GM12892 (cell line): ENCODE measurements at regions not wholly inside any gene's neighbourhood (a gene's known extent, or its start where the extent isn't known, plus 50 kb on each side); places are given as distances from the start of the nearest gene placed in this dataset.

Source experiments
- DNase-seq: peaks from one replicate; pipeline ENCODE4 v3.0.0; 2011; ENCODE audit not compliant: insufficient read length
- FAIRE-seq: peaks from 2 replicates; lab custom pipeline; 2011; peaks lifted over from hg19 to GRCh38; lab: Jason Lieb, UNC
- POLR2A ChIP-seq: IDR thresholded peaks from 2 replicates; pipeline ENCODE4 v1.6.1; 2011; ENCODE audit warnings: low read depth, low read length, control low read depth
- POLR2AphosphoS5 ChIP-seq: IDR thresholded peaks from 2 replicates; pipeline ENCODE4 v1.6.1; 2011; ENCODE audit warnings: low read depth, low read length, control low read depth
- TAF1 ChIP-seq: IDR thresholded peaks from 2 replicates; pipeline ENCODE4 v1.6.1; 2011; ENCODE audit warnings: low read depth, mild to moderate bottlenecking, control low read depth, low read length, borderline replicate concordance

GRCh38 chr13:78317030-78317429, 286.3 kb downstream of the POU4F1 start:
- DNase-seq (no peak), FAIRE-seq (no peak)
- TF ChIP-seq TAF1 (no peak), POLR2A (no peak), POLR2AphosphoS5 (no peak)

GRCh38 chr13:78309497-78310180, 293.7 kb downstream of the POU4F1 start:
- DNase-seq (no peak), FAIRE-seq (peak; percentile 48)
- no peak for TF ChIP-seq POLR2AphosphoS5
- no peak for TF ChIP-seq POLR2A
- TF ChIP-seq TAF1 = no peak

- FAIRE-seq (no peak), DNase-seq (no peak)
- no peak for TF ChIP-seq POLR2AphosphoS5
- TF ChIP-seq TAF1 = no peak
- TF ChIP-seq POLR2A = no peak
Measured at GRCh38 chr13:78306519-78307206, 296.7 kb downstream of the POU4F1 start.

DNA sequence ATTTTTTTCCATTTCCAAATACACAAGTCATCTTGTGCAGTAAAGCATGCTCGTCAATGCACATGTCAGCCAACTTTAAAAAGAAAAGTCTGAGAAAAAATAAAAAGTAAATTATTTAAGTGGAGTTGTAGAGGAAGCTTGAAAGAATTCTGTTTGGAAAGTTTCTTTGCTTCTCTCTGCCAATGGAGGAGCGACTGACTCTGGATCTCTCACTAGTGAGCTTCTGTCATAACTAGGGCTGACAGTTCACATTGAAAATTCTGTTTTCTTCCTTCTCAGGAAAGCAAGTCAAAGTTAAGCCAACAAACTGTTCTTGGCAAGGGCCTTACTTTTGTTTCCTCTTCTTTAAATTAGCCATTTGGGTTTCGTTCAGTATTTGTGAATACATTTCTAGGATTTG, 298.2 kb downstream of the POU4F1 start:
- no peak for TF ChIP-seq POLR2AphosphoS5
- TF ChIP-seq POLR2A = no peak
- TF ChIP-seq TAF1 = no peak
- FAIRE-seq (no peak), DNase-seq (no peak)

DNA sequence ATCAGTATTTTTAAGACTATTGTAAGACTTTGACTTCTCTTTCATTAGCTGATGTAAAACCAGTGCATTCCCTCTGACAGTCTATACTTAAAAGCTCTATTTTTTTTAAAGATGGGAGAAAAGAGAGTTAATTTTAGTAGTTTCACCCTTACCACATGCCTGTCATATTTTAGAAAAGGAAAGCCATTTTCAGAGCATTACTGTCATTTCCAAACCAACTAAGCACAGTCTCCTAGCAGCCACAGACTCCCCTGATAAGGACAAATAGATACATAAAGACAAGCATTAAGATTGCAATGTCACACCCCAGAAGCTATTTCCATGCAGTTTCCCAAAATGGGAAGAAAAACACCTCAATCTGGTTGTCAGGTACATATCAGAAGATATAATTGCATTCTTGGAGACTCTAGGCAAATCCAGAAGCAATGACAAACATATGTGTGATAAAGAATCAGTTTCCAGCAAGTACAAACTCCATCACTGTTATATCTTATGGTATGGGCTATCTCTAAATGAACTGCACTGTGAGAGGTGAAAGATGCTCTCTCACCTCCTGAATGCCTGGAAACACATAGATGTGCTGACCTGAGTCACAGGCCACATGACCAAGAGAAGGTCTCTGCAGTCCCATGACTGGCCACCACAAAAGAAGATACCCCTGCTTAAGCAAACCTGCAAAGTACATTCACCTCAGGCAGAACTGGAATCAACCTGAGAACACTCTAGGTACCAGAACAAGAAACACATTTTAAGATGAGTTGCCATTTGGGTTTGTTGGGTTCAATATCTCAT, 303.3 kb downstream of the POU4F1 start:
- TF ChIP-seq POLR2A (no peak), TAF1 (no peak), POLR2AphosphoS5 (no peak)
- peak; percentile 70 for FAIRE-seq
- no peak for DNase-seq

- no peak for DNase-seq
- FAIRE-seq = no peak
- TF ChIP-seq POLR2AphosphoS5 (no peak), POLR2A (no peak), TAF1 (no peak)
Measured at GRCh38 chr13:78298657-78299056, 304.7 kb downstream of the POU4F1 start.

GRCh38 chr13:78286748-78287147, 316.6 kb downstream of the POU4F1 start:
- no peak for FAIRE-seq
- TF ChIP-seq POLR2A (no peak), POLR2AphosphoS5 (no peak), TAF1 (no peak)
- DNase-seq = no peak

- DNase-seq = no peak
- no peak for FAIRE-seq
- TF ChIP-seq POLR2A = no peak
- TF ChIP-seq POLR2AphosphoS5 = no peak
Measured at GRCh38 chr13:78265098-78265497, 338.3 kb downstream of the POU4F1 start.

- TF ChIP-seq POLR2AphosphoS5 = no peak
- TF ChIP-seq TAF1 = no peak
- no peak for TF ChIP-seq POLR2A
- DNase-seq (no peak), FAIRE-seq (no peak)
Measured at GRCh38 chr13:78258304-78258703, 339.7 kb upstream of the EDNRB start.

DNA sequence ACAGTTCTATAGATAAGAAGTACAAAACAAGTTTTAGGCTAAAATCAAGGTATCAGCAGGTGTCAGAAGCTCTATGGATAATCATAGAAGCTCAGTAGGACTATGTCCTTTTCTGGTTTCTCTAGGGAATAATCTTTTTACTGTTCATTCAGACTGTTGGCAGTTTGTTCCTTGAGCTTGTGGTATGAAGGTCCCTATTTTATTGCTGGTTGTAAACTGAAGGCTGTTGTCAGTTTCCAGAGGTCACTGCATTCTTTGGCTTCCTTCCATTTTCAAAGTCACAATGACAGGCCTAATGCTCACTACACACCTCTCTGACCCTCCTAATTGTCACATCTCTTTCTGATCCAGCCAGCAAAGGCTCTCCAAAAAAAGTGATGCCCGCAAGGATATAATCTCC, 337.9 kb upstream of the EDNRB start:
- TF ChIP-seq POLR2A (no peak), POLR2AphosphoS5 (no peak), TAF1 (no peak)
- no peak for FAIRE-seq
- DNase-seq = no peak

DNA sequence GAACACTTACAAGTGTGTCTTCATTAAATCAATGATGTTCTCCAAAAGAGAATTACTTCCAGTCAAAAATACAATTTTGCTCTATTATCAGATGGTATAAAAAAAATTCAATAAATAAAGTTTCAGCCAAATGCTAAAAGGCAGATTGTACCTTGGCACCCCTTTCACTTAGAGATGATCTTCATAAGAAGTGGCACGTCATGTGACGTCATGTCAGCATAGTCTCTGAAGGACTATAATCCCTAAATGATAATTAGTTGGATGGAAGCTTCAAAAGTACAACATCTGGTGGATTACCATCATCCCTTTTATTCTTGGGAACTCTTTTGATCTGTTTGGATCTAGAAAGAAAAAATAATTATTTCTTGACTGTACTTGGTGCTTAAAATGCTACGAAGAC, 335.5 kb upstream of the EDNRB start:
- DNase-seq = no peak
- TF ChIP-seq POLR2A = no peak
- TF ChIP-seq TAF1 = no peak
- TF ChIP-seq POLR2AphosphoS5 = no peak
- no peak for FAIRE-seq

GRCh38 chr13:78247362-78247761, 328.7 kb upstream of the EDNRB start:
- TF ChIP-seq TAF1 (no peak), POLR2A (no peak), POLR2AphosphoS5 (no peak)
- no peak for DNase-seq
- FAIRE-seq = no peak

- TF ChIP-seq POLR2A (no peak), POLR2AphosphoS5 (no peak), TAF1 (no peak)
- no peak for DNase-seq
- FAIRE-seq = no peak
Measured at GRCh38 chr13:78241278-78241919, 322.8 kb upstream of the EDNRB start.
